ENCODE measurements at regions not wholly inside any gene's neighbourhood (a gene's known extent, or its start where the extent isn't known, plus 50 kb on each side); places are given as distances from the start of the nearest gene placed in this dataset.

GRCh38 chr10:131444862-131445461 is 133.4 kb upstream of the TCERG1L start:
- Mint-ChIP-seq H3K4me3 (no peak overlapping the region), H3K36me3 (ENCODE audit: low read depth) (no peaks in the 10 kb centered on the region), H3K27me3 (peaks cover 4% of the 10 kb centered on the region), H3K27ac (no peak overlapping the region), H3K4me1 (ENCODE audit: low read depth) (no peaks in the 10 kb centered on the region), H3K9me3 (no peaks in the 10 kb centered on the region)
- intact Hi-C loops (cut with micrococcal nuclease) = no loop called here

GRCh38 chr10:131445623-131446022 is 134.1 kb upstream of the TCERG1L start:
- H3K27me3 Mint-ChIP-seq = peaks cover 4% of the 10 kb centered on the region
- no peak overlapping the region for H3K4me3 Mint-ChIP-seq
- no peaks in the 10 kb centered on the region for H3K4me1 Mint-ChIP-seq (ENCODE audit: low read depth)
- no peak overlapping the region for H3K27ac Mint-ChIP-seq
- no peaks in the 10 kb centered on the region for H3K9me3 Mint-ChIP-seq
- no peaks in the 10 kb centered on the region for H3K36me3 Mint-ChIP-seq (ENCODE audit: low read depth)
- intact Hi-C loops (cut with micrococcal nuclease) = no loop called here

DNA sequence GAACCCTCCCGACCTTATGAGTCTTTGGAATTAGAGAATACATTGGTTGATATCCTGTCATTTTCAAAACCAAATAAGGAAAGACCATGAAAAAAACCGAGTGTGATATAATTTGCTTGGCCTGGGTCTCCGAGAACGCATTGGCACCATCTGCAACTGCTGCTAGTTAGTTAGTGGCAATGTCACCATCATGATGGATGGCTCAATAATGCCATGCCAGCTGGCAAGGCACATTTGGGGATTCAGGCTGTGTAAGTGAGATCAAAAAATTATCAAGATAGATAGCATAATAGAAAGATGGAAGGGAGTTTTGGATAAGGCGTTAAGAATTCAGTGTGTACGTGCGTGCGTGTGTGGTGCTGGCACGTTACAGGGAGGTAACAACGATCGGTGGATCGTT is 134.7 kb upstream of the TCERG1L start:
- Mint-ChIP-seq H3K27ac (no peak overlapping the region), H3K4me3 (no peak overlapping the region), H3K36me3 (ENCODE audit: low read depth) (no peaks in the 10 kb centered on the region), H3K27me3 (no peaks in the 10 kb centered on the region), H3K9me3 (no peaks in the 10 kb centered on the region), H3K4me1 (ENCODE audit: low read depth) (no peaks in the 10 kb centered on the region)
- intact Hi-C loops (cut with micrococcal nuclease) = no loop called here

DNA sequence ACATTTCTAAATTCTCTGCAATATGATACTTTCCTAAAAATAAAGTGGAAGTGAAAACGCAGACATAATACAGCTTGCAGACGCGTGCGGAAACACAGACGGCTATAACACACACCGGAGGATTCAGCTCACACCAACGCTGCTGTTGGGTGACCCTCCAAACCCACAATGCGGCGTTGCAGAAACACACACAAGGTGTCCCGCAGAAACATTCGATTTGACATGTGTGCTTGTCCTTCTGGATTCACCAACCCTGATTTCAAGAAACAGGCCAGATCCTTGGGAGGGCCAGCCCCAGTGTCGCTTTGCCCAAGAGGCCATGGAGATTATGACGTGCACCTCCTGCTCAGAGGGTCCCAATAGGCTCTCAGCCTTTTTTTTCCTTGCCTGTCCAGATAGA is 136.7 kb upstream of the TCERG1L start:
- no peaks in the 10 kb centered on the region for H3K4me1 Mint-ChIP-seq (ENCODE audit: low read depth)
- H3K4me3 Mint-ChIP-seq = no peak overlapping the region
- peaks cover 14% of the 10 kb centered on the region for H3K27me3 Mint-ChIP-seq
- no peaks in the 10 kb centered on the region for H3K9me3 Mint-ChIP-seq
- intact Hi-C loops (cut with micrococcal nuclease) = no loop called here
- no peaks in the 10 kb centered on the region for H3K36me3 Mint-ChIP-seq (ENCODE audit: low read depth)
- H3K27ac Mint-ChIP-seq = no peak overlapping the region

- Mint-ChIP-seq H3K4me3 (no peak overlapping the region), H3K9me3 (no peaks in the 10 kb centered on the region), H3K27ac (no peak overlapping the region), H3K36me3 (ENCODE audit: low read depth) (no peaks in the 10 kb centered on the region), H3K27me3 (peaks cover 22% of the 10 kb centered on the region), H3K4me1 (ENCODE audit: low read depth) (no peaks in the 10 kb centered on the region)
- intact Hi-C loops (cut with micrococcal nuclease) = no loop called here
Measured at GRCh38 chr10:131448883-131449282, 137.4 kb upstream of the TCERG1L start.

- intact Hi-C loops (cut with micrococcal nuclease) = no loop called here
- no peaks in the 10 kb centered on the region for H3K4me1 Mint-ChIP-seq (ENCODE audit: low read depth)
Measured at GRCh38 chr10:131450216-131450765, 138.8 kb upstream of the TCERG1L start.

GRCh38 chr10:131451407-131452015 is 140.0 kb upstream of the TCERG1L start:
- Mint-ChIP-seq H3K4me3 (no peak overlapping the region), H3K27ac (no peak overlapping the region), H3K27me3 (peaks cover 29% of the 10 kb centered on the region), H3K4me1 (ENCODE audit: low read depth) (no peaks in the 10 kb centered on the region), H3K36me3 (ENCODE audit: low read depth) (no peaks in the 10 kb centered on the region), H3K9me3 (no peaks in the 10 kb centered on the region)
- intact Hi-C loops (cut with micrococcal nuclease) = no loop called here

More at GRCh38 chr10:131450216-131450765, 138.8 kb upstream of the TCERG1L start:
- Mint-ChIP-seq H3K27ac (no peak overlapping the region), H3K9me3 (no peaks in the 10 kb centered on the region), H3K4me3 (no peak overlapping the region), H3K36me3 (ENCODE audit: low read depth) (no peaks in the 10 kb centered on the region), H3K27me3 (peaks cover 27% of the 10 kb centered on the region)

- no peaks in the 10 kb centered on the region for H3K4me1 Mint-ChIP-seq (ENCODE audit: low read depth)
- H3K27ac Mint-ChIP-seq = no peak overlapping the region
- no peaks in the 10 kb centered on the region for H3K9me3 Mint-ChIP-seq
- H3K4me3 Mint-ChIP-seq = no peak overlapping the region
- no peaks in the 10 kb centered on the region for H3K36me3 Mint-ChIP-seq (ENCODE audit: low read depth)
- intact Hi-C loops (cut with micrococcal nuclease) = no loop called here
- H3K27me3 Mint-ChIP-seq = peaks cover 31% of the 10 kb centered on the region
Measured at GRCh38 chr10:131452926-131453720, 141.6 kb upstream of the TCERG1L start.

DNA sequence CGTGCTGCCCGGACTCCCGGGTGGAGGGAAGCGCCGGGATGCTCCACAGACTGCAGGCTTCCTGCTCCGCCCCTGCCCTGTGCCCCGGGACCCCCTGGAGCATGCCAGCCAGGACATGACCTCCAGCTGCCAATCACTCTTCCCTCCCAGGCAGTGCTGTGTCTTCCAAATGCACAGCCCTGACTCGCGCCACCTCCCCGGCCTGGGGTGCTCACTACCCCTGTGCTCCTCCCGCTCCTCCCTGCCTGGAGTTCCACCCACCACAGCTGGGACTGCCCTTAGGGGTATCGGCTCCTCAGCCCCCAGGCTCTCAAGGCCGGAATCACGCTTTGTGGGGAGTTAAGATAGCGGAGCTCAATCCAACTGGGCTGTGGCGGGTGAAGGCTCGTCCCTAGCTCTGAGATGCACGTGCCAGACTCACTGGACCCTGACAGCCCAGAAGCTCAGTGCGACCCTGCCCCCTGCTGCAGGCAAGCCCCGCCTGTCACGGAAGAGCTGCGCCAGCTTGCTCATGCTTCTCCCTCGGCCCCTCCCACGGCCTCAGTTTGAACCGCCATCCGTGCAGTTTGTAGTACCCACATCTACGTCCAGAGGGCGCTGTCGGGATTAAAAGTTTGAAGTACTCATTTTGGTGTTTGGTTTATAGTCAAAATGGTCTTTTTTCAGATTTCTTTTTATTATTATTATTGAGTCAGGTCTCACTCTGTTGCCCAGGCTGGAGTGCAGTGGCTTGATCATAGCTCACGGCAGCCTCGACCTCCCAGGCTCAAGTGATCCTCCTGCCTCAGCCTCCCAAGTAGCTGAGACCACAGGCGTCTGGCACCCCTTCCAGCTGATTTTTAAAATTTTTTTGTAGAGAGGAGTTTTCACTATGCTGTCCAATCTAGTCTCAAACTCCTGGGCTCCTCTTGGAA is 142.5 kb upstream of the TCERG1L start:
- Mint-ChIP-seq H3K27ac (no peak overlapping the region), H3K9me3 (no peaks in the 10 kb centered on the region), H3K36me3 (ENCODE audit: low read depth) (no peaks in the 10 kb centered on the region), H3K4me1 (ENCODE audit: low read depth) (no peaks in the 10 kb centered on the region), H3K27me3 (peaks cover 31% of the 10 kb centered on the region), H3K4me3 (no peak overlapping the region)
- intact Hi-C loops (cut with micrococcal nuclease) = no loop called here

GRCh38 chr10:131456411-131456810 is 144.9 kb upstream of the TCERG1L start:
- Mint-ChIP-seq H3K9me3 (no peaks in the 10 kb centered on the region), H3K4me3 (no peak overlapping the region), H3K27ac (no peak overlapping the region), H3K4me1 (ENCODE audit: low read depth) (no peaks in the 10 kb centered on the region), H3K27me3 (peaks cover 31% of the 10 kb centered on the region), H3K36me3 (ENCODE audit: low read depth) (no peaks in the 10 kb centered on the region)
- intact Hi-C loops (cut with micrococcal nuclease) = no loop called here

GRCh38 chr10:131461093-131461492 is 149.6 kb upstream of the TCERG1L start:
- H3K4me3 Mint-ChIP-seq = no peak overlapping the region
- H3K27me3 Mint-ChIP-seq = peaks cover 2% of the 10 kb centered on the region
- no peaks in the 10 kb centered on the region for H3K4me1 Mint-ChIP-seq (ENCODE audit: low read depth)
- H3K36me3 Mint-ChIP-seq (ENCODE audit: low read depth) = no peaks in the 10 kb centered on the region
- no peak overlapping the region for H3K27ac Mint-ChIP-seq
- no peaks in the 10 kb centered on the region for H3K9me3 Mint-ChIP-seq
- intact Hi-C loops (cut with micrococcal nuclease) = no loop called here

DNA sequence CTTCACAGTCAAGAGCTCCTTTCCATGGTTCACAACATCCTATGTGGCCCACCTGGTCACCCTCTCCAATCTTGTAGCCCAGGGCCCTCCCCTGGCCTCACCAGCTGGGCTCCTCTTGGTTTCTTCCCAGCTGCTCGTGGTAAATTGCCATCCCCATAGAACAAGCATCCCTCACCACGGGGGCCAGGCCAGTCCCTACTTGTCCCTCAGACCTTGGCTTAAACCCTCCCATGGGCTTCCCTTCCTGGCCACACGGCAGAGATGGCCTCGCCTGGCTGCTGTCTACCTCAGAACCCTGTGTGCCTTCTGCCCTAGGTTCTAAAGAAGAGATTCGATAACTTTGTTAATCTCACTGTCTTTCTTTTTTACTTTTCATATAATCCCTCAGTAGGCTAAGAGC is 153.3 kb upstream of the TCERG1L start:
- Mint-ChIP-seq H3K9me3 (no peaks in the 10 kb centered on the region), H3K27me3 (no peaks in the 10 kb centered on the region), H3K4me3 (no peak overlapping the region), H3K36me3 (ENCODE audit: low read depth) (no peaks in the 10 kb centered on the region), H3K27ac (no peak overlapping the region), H3K4me1 (ENCODE audit: low read depth) (no peaks in the 10 kb centered on the region)
- intact Hi-C loops (cut with micrococcal nuclease) = no loop called here

- no peak overlapping the region for H3K4me3 Mint-ChIP-seq
- intact Hi-C loops (cut with micrococcal nuclease) = no loop called here
- H3K36me3 Mint-ChIP-seq (ENCODE audit: low read depth) = no peaks in the 10 kb centered on the region
- no peaks in the 10 kb centered on the region for H3K4me1 Mint-ChIP-seq (ENCODE audit: low read depth)
- no peak overlapping the region for H3K27ac Mint-ChIP-seq
- no peaks in the 10 kb centered on the region for H3K9me3 Mint-ChIP-seq
- H3K27me3 Mint-ChIP-seq = no peaks in the 10 kb centered on the region
Measured at GRCh38 chr10:131469551-131469950, 158.0 kb upstream of the TCERG1L start.

Data from dendritic cell treated with granulocyte-macrophage colony-stimulating factor and Interleukin-4, amounts not matched to agents 40 ng/mL and 50 ng/mL, for 4 days (primary cell).